PC-9 (cell line): ENCODE measurements at regions not wholly inside any gene's neighbourhood (a gene's known extent, or its start where the extent isn't known, plus 50 kb on each side); places are given as distances from the start of the nearest gene placed in this dataset.

Source experiments
- BruUV-seq: library from RNA; stranded (reverse); fragments of 400-500 nt; replicated peaks from 2 replicates; lab custom pipeline; 2021; lab: Mats Ljungman, UMichigan
- CTCF ChIA-PET: fragments of 300-600 bp; sonication (Branson Sonifier 250); formaldehyde crosslinking; loops from one replicate; lab custom pipeline; 2022; ENCODE audit warnings: antibody characterized with exemption; lab: Charles Lee
- POLR2A ChIA-PET: fragments of 300-600 bp; sonication (Branson Sonifier 250); formaldehyde crosslinking; loops from one replicate; lab custom pipeline; 2022; ENCODE audit warnings: antibody characterized with exemption; ENCODE audit not compliant: unreplicated experiment; lab: Charles Lee
- DNase-seq, 2 experiments: peaks; one replicate each; pipeline versions ENCODE4 v3.0.0 to v3.0.0-alpha.2; 2015 to 2022; ENCODE audit warnings: mixed read lengths in 1 of 2
- H2AFZ ChIP-seq: fragments of 200-600 bp; sonication (generic); 2 replicates; pipeline ENCODE4 v1.8.1; 2017; ENCODE audit warnings: antibody characterized with exemption
- H3F3A ChIP-seq: fragments of 200-600 bp; sonication (generic); 2 replicates; pipeline ENCODE4 v1.8.1; 2017; ENCODE audit warnings: antibody characterized with exemption, mild to moderate bottlenecking, low read depth; ENCODE audit not compliant: insufficient read depth
- H3K27ac ChIP-seq: fragments of 200-600 bp; sonication (generic); 2 replicates; pipeline ENCODE4 v1.6.1; 2016; ENCODE audit warnings: mixed run types
- H3K27me3 ChIP-seq: fragments of 200-600 bp; sonication (generic); 2 replicates; pipeline ENCODE4 v1.6.1; 2016; ENCODE audit warnings: low read depth, mixed run types; ENCODE audit not compliant: insufficient read depth
- H3K36me3 ChIP-seq: fragments of 200-600 bp; sonication (generic); 2 replicates; pipeline ENCODE4 v1.6.1; 2016; ENCODE audit warnings: low read depth, mixed run types
- H3K4me1 ChIP-seq: fragments of 200-600 bp; sonication (generic); replicated peaks from 2 replicates; pipeline ENCODE4 v1.6.1; 2016; ENCODE audit warnings: mixed run types; ENCODE audit not compliant: insufficient read depth
- H3K4me2 ChIP-seq: fragments of 200-600 bp; sonication (generic); 2 replicates; pipeline ENCODE4 v1.6.1; 2017; ENCODE audit warnings: mixed run types
- H3K4me3 ChIP-seq: fragments of 200-600 bp; sonication (generic); 2 replicates; pipeline ENCODE4 v1.6.1; 2016; ENCODE audit warnings: mixed run types
- H3K79me2 ChIP-seq: fragments of 200-600 bp; sonication (generic); 2 replicates; pipeline ENCODE4 v1.6.1; 2017; ENCODE audit warnings: low read depth, mixed run types
- H3K9me2 ChIP-seq: fragments of 200-600 bp; sonication (generic); 2 replicates; pipeline ENCODE4 v1.8.1; 2017; ENCODE audit warnings: mild to moderate bottlenecking; ENCODE audit not compliant: insufficient read depth
- H3K9me3 ChIP-seq: fragments of 200-600 bp; sonication (generic); 2 replicates; pipeline ENCODE4 v1.8.1; 2016; ENCODE audit warnings: low read depth; ENCODE audit not compliant: insufficient read depth
- H4K20me1 ChIP-seq: fragments of 200-600 bp; sonication (generic); 2 replicates; pipeline ENCODE4 v1.8.1; 2017; ENCODE audit not compliant: insufficient read depth
- EZH2 ChIP-seq: fragments of 200-600 bp; sonication (generic); IDR thresholded peaks from 2 replicates; pipeline ENCODE4 v1.8.0; 2017; ENCODE audit warnings: antibody characterized with exemption, low read depth
- intact Hi-C: fragments of 100-400 bp; cut with micrococcal nuclease; formaldehyde crosslinking; loops from one replicate; pipeline ENCODE4 v1.10.0; 2022; ENCODE audit not compliant: unreplicated experiment
- TF ChIP-seq, protein P1 (sequence below): fragments of 200-600 bp; sonication (generic); conservative IDR thresholded peaks from 2 replicates; pipeline ENCODE4 v1.6.1; 2017; ENCODE audit warnings: mixed run types, antibody characterized with exemption, mild to moderate bottlenecking, moderate library complexity

DNA sequence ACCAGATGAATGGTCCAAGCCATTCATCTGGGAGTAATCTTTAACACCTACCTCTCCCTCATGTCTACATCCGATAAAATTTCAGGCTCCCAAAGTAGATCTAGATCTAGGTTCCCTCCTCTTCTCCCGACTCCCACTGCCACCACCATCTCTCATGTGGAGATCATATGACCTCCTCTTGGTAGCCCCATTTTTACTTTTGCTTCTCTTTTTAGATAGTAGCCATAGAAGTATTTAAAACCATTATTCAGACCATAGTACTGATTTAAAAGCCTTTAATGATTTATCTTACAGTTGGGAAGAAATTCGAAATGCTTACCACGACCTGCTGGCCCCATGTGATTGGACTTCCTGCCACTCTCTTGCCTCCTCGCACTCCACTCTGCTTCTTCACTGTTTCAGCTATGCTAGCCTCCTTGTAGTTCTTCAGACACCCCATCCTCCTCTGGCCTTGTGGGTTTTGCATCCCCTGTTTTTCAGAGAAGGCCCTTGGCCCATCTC lies 98.5 kb downstream of the RASSF10 start:
- Histone ChIP-seq H3K4me3 (no peak overlapping the region), H3K9me3 (no peaks in the 10 kb centered on the region), H3K79me2 (no peaks in the 10 kb centered on the region), H3K4me2 (no peak overlapping the region), H3K27me3 (no peaks in the 10 kb centered on the region), H3F3A (peaks cover 20% of the 10 kb centered on the region; the same call in 1 of the 2 replicates), H4K20me1 (no peaks in the 10 kb centered on the region), H3K9me2 (no peaks in the 10 kb centered on the region), H3K4me1 (peaks cover 24% of the 10 kb centered on the region), H2AFZ (no peak overlapping the region), H3K36me3 (no peaks in the 10 kb centered on the region), H3K27ac (no peak overlapping the region)
- DNase-seq = no peak
- ChIA-PET CTCF (no interaction called here), POLR2A (no interaction called here)
- no TSS peak for BruUV-seq
- intact Hi-C loops = no loop called here
- TF ChIP-seq, protein P1, sequence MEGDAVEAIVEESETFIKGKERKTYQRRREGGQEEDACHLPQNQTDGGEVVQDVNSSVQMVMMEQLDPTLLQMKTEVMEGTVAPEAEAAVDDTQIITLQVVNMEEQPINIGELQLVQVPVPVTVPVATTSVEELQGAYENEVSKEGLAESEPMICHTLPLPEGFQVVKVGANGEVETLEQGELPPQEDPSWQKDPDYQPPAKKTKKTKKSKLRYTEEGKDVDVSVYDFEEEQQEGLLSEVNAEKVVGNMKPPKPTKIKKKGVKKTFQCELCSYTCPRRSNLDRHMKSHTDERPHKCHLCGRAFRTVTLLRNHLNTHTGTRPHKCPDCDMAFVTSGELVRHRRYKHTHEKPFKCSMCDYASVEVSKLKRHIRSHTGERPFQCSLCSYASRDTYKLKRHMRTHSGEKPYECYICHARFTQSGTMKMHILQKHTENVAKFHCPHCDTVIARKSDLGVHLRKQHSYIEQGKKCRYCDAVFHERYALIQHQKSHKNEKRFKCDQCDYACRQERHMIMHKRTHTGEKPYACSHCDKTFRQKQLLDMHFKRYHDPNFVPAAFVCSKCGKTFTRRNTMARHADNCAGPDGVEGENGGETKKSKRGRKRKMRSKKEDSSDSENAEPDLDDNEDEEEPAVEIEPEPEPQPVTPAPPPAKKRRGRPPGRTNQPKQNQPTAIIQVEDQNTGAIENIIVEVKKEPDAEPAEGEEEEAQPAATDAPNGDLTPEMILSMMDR = no peak
- no peak for TF ChIP-seq EZH2

DNA sequence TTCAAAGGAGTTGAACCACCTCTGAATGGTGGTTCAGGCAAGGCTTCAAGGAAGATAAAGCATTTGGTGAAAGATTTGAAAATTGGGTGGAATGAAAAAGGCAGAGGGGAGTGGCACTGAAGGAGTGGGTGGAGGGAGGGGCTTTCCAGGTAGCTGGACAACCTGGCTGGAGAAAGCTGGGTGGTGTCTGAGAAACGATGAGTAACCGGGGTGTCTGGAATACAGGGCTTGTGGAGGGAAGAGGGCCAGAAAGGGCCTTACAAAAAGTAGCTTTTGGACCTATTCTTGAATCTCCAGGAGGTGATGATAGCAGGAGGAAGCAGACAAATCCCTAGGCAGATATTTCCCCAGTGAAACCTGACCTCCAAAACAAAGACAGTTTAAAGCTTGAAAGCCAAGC lies 99.3 kb downstream of the RASSF10 start:
- no peak for DNase-seq
- Histone ChIP-seq H3F3A (peaks cover 20% of the 10 kb centered on the region; the same call in 1 of the 2 replicates), H3K4me1 (peaks cover 24% of the 10 kb centered on the region), H3K27me3 (no peaks in the 10 kb centered on the region), H3K4me3 (no peak overlapping the region), H3K79me2 (no peaks in the 10 kb centered on the region), H2AFZ (no peak overlapping the region), H3K9me3 (no peaks in the 10 kb centered on the region), H4K20me1 (no peaks in the 10 kb centered on the region), H3K27ac (no peak overlapping the region), H3K36me3 (no peaks in the 10 kb centered on the region), H3K4me2 (no peak overlapping the region), H3K9me2 (no peaks in the 10 kb centered on the region)
- ChIA-PET POLR2A (no interaction called here), CTCF (no interaction called here)
- intact Hi-C loops = no loop called here
- no TSS peak for BruUV-seq
- TF ChIP-seq, protein P1 = no peak
- TF ChIP-seq EZH2 = no peak

DNA sequence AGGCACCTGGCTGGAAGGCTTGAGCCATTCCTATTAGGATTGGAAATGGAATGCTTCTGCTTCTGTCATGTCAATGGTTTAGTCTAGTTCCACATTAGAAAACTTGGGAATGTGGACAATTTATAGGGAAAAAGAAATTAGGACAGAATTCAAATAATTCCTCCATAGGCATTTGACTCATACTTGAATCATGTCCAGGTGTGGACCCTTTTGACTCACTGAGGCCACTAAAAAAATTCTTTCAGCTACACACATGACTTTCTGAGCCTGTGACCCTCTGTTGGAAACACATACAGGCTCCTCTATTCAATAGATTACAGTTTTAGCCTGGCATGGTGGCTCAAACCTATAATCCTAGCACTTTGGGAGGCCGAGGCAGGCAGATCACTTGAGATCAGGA lies 100.5 kb downstream of the RASSF10 start:
- Histone ChIP-seq H3K9me3 (no peaks in the 10 kb centered on the region), H3K4me1 (peaks cover 29% of the 10 kb centered on the region), H3F3A (peaks cover 20% of the 10 kb centered on the region; the same call in 1 of the 2 replicates), H3K27me3 (no peaks in the 10 kb centered on the region), H3K9me2 (no peaks in the 10 kb centered on the region), H3K4me3 (no peak overlapping the region), H3K36me3 (no peaks in the 10 kb centered on the region), H3K79me2 (no peaks in the 10 kb centered on the region), H2AFZ (no peak overlapping the region), H3K27ac (peak overlapping the region; percentile 55), H4K20me1 (no peaks in the 10 kb centered on the region), H3K4me2 (no peak overlapping the region)
- no TSS peak for BruUV-seq
- ChIA-PET POLR2A (no interaction called here), CTCF (interaction anchor here (0.6 to 0.7 kb wide), 2 partner anchors 139 to 225 kb away, joined by 4 to 7 read pairs; no protein-coding TSS in a partner anchor)
- no peak for DNase-seq
- intact Hi-C loops = no loop called here
- no peak for TF ChIP-seq EZH2
- TF ChIP-seq, protein P1 = no peak
